IPS-NIHi7 (cell line): ENCODE measurements at regions not wholly inside any gene's neighbourhood (a gene's known extent, or its start where the extent isn't known, plus 50 kb on each side); places are given as distances from the start of the nearest gene placed in this dataset.
"Not testable (repeated sequence)": the region's sequence is repeated elsewhere in the genome, so short reads cannot be mapped to it uniquely, and the experiment has no call there.

ENCODE experiments used
- DNase-seq: peaks from one replicate; pipeline ENCODE4 v3.0.0; 2012; ENCODE audit warnings: mixed read lengths; ENCODE audit errors: extremely low spot score

- not testable (repeated sequence) for DNase-seq
These were observed 92.1 kb downstream of the C4BPA start for GRCh38 chr1:207196135-207196534.

GRCh38 chr1:207201534-207201933 is 97.5 kb downstream of the C4BPA start:
- not testable (repeated sequence) for DNase-seq

- DNase-seq, result no peak
These were observed 98.4 kb downstream of the C4BPA start for GRCh38 chr1:207202480-207202879.

GRCh38 chr1:207203541-207203940 is 99.5 kb downstream of the C4BPA start:
- DNase-seq, result no peak

- no peak for DNase-seq
These were observed 101.6 kb downstream of the C4BPA start for GRCh38 chr1:207205614-207206061.

- not testable (repeated sequence) for DNase-seq
These were observed 104.7 kb downstream of the C4BPA start for GRCh38 chr1:207208691-207209090.

GRCh38 chr1:207214453-207214852 is 107.0 kb upstream of the CD55 start:
- DNase-seq, result no peak

GRCh38 chr1:207217778-207218511 is 103.5 kb upstream of the CD55 start:
- DNase-seq, result no peak

- no peak for DNase-seq
These were observed 102.7 kb upstream of the CD55 start for GRCh38 chr1:207218512-207219362.

GRCh38 chr1:207219979-207220889 is 101.2 kb upstream of the CD55 start:
- DNase-seq, result peak; percentile 29

- DNase-seq, result no peak
These were observed 99.5 kb upstream of the CD55 start for GRCh38 chr1:207221934-207222351.

- DNase-seq, result no peak
These were observed 98.3 kb upstream of the CD55 start for GRCh38 chr1:207223162-207223561.

GRCh38 chr1:207224666-207225065 is 96.8 kb upstream of the CD55 start:
- DNase-seq, result no peak

- no peak for DNase-seq
These were observed 94.3 kb upstream of the CD55 start for GRCh38 chr1:207227131-207227630.

GRCh38 chr1:207228987-207229386 is 92.5 kb upstream of the CD55 start:
- DNase-seq, result no peak

GRCh38 chr1:207230441-207230840 is 91.0 kb upstream of the CD55 start:
- no peak for DNase-seq

GRCh38 chr1:207234690-207235089 is 86.8 kb upstream of the CD55 start:
- DNase-seq, result no peak

GRCh38 chr1:207239874-207240273 is 81.6 kb upstream of the CD55 start:
- no peak for DNase-seq

- no peak for DNase-seq
These were observed 81.0 kb upstream of the CD55 start for GRCh38 chr1:207240325-207241101.

GRCh38 chr1:207241164-207241934 is 80.1 kb upstream of the CD55 start:
- no peak for DNase-seq
